Upper lobe of left lung (tissue), 4 donors: ENCODE measurements at regions not wholly inside any gene's neighbourhood (a gene's known extent, or its start where the extent isn't known, plus 50 kb on each side); places are given as distances from the start of the nearest gene placed in this dataset.

ENCODE experiments used
- POLR2A ChIP-seq, 4 donors: fragments of 450-650 bp; IDR thresholded peaks; one replicate each; pipeline ENCODE4 v1.5.1; 2016 to 2017; ENCODE audit warnings: antibody characterized with exemption in 4 of 4, mild to moderate bottlenecking in 2 of 4
- TF ChIP-seq, protein P1 (sequence below), 6 experiments: fragments of 450-650 bp in 4 of 6; fragments of 200-600 bp in 2 of 6; sonication (generic) in 2 of 6; IDR thresholded peaks; one replicate each; pipeline ENCODE4 v1.5.1; 2016 to 2019; ENCODE audit warnings: antibody characterized with exemption in 6 of 6

DNA sequence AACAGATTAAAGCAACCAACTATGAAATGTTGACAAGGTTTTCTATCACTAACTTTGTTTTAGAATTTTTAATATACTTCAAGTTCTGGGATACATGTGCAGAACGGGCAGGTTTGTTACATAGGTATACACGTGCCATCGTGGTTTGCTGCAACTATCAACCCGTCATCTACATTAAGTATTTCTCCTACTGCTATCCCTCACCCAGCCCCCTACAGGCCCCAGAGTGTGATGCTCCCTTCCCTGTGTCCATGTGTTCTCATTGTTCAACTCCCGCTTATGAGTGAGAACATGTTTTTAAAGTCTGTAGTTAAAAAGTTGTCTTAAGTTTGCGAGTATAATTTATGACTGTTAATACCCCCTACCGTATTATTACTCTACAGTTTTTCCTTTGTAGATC is 844.3 kb upstream of the MANEA start:
- no peak for TF ChIP-seq POLR2A (IDR thresholded peaks at IDR 0.05)
- TF ChIP-seq, protein P1, sequence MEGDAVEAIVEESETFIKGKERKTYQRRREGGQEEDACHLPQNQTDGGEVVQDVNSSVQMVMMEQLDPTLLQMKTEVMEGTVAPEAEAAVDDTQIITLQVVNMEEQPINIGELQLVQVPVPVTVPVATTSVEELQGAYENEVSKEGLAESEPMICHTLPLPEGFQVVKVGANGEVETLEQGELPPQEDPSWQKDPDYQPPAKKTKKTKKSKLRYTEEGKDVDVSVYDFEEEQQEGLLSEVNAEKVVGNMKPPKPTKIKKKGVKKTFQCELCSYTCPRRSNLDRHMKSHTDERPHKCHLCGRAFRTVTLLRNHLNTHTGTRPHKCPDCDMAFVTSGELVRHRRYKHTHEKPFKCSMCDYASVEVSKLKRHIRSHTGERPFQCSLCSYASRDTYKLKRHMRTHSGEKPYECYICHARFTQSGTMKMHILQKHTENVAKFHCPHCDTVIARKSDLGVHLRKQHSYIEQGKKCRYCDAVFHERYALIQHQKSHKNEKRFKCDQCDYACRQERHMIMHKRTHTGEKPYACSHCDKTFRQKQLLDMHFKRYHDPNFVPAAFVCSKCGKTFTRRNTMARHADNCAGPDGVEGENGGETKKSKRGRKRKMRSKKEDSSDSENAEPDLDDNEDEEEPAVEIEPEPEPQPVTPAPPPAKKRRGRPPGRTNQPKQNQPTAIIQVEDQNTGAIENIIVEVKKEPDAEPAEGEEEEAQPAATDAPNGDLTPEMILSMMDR (IDR thresholded peaks at IDR 0.05), result no peak
